HG03139 (cell line): ENCODE measurements at regions not wholly inside any gene's neighbourhood (a gene's known extent, or its start where the extent isn't known, plus 50 kb on each side); places are given as distances from the start of the nearest gene placed in this dataset.
"Not testable (repeated sequence)": the region's sequence is repeated elsewhere in the genome, so short reads cannot be mapped to it uniquely, and the experiment has no call there.

Experiments used
- ATAC-seq: cut with Tn5 transposase; IDR thresholded peaks from one replicate; pipeline ENCODE4 v1.9.1; 2021; ENCODE audit not compliant: unreplicated experiment

DNA sequence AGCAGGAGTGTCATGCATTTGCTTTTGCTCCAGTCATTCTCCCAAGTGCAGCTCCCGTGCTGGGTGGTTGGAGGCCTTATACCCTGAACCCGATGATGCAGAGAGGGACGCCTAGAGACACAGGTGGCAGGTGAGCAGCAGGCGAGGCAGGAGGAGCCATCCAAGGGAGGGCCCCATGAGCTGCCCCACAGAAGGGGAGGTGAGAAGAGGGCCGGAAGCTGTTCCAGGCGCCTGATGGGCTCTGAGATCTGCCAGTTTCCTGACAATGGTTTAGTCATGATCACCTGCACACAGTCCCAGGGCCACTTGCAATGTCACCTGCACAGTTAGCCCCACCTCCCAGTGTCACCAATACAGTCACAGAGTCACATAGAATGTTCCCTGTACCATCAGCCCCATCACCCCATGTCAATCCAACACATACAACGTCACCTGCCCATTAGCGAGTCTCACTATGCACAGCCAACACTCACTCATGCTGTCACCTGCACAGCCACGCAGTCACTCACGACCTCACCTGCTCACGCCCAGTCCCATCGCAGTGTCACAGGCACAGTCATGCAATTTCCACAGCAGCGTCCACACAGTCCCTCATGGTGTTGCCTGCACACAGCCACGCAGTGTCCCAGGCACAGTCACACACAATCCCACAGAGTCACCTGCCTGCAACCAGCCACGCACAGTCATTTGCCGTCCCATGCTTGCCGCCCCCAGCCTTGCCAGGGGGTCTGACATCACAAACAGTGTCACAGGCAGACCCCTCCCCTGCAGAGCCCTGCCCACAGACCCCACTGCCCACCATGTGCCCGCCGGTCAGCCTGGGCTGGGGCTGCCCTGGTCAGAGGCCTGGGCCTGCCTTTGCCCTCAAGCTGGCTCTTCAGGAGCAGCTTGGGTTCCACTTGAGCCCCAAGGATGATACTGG lies 113.4 kb downstream of the LHX2 start:
- ATAC-seq: no peak

GRCh38 chr9:124125651-124125977 lies 114.0 kb downstream of the LHX2 start:
- no peak for ATAC-seq

- no peak for ATAC-seq
Observed at GRCh38 chr9:124126648-124127646, 115.4 kb downstream of the LHX2 start.

DNA sequence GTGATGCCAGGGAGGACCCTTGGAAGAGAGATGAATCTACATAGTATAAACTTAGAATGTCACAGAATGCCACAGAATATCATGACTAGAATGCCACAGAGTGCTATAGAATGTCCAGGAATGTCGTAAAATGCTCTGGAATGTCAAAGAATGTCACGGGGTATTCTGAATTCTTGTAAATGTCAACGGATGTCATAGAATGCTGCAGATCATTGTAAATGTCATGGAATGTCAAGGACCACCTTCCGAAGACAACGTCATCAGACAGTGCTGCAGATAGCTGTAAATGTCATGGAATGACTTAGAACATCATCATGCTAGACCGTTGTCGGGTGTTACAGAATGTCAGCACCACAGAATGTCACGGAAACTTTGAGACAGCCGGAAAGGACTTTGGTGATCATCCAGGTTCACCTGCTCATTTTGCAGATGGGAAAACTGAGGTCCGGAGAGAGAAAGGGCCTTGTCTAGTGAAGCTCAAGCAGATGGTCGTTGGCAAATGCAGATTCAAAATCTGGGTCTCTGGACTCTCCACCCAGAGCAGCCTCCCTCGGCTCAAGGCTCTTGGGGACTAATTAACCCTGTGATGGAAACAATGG lies 117.1 kb downstream of the LHX2 start:
- ATAC-seq: no peak

GRCh38 chr9:124130277-124131075 lies 118.9 kb downstream of the LHX2 start:
- no peak for ATAC-seq

DNA sequence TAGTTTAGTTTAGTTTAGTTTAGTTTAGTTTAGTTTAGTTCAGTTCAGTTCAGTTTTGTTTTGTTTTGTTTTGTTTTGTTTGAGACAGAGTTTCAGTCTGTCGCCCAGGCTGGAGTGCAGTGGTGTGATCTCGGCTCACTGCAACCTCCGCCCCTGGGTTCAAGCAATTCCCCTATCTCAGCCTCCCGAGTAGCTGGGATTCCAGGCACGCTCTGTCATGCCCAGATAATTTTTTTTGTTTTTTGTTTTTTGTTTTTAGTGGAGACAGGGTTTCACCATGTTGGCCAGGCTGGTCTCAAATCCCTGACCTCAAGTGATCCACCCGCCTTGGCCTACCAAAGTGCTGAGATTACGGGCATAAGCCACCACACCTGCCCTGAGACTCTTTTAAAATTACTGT lies 120.0 kb downstream of the LHX2 start:
- not testable (repeated sequence) for ATAC-seq

- ATAC-seq: no peak
Observed at GRCh38 chr9:124132671-124133147, 121.1 kb downstream of the LHX2 start.

- no peak for ATAC-seq
Observed at GRCh38 chr9:124133727-124134126, 122.2 kb downstream of the LHX2 start.

DNA sequence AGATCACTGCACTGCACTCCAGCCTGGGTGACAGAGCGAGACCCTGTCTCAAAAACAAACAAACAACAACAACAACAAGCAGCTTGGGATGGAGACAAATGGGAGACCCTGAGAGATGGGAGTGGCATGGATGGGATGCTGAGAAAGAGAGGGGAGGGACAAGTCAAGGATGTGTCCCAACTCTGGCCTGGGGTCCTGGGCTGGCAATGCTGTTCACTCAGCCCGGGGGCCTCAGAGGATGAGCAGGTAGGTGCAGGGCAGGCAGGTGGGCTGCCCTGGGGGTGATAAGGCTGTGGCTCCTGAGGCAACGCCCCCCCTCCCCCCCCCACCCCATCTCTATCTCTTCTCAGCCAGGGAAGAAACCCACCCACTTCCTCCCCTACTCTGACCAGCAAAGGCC lies 123.0 kb downstream of the LHX2 start:
- no peak for ATAC-seq

GRCh38 chr9:124135813-124136365 lies 121.9 kb upstream of the NEK6 start:
- ATAC-seq: no peak

DNA sequence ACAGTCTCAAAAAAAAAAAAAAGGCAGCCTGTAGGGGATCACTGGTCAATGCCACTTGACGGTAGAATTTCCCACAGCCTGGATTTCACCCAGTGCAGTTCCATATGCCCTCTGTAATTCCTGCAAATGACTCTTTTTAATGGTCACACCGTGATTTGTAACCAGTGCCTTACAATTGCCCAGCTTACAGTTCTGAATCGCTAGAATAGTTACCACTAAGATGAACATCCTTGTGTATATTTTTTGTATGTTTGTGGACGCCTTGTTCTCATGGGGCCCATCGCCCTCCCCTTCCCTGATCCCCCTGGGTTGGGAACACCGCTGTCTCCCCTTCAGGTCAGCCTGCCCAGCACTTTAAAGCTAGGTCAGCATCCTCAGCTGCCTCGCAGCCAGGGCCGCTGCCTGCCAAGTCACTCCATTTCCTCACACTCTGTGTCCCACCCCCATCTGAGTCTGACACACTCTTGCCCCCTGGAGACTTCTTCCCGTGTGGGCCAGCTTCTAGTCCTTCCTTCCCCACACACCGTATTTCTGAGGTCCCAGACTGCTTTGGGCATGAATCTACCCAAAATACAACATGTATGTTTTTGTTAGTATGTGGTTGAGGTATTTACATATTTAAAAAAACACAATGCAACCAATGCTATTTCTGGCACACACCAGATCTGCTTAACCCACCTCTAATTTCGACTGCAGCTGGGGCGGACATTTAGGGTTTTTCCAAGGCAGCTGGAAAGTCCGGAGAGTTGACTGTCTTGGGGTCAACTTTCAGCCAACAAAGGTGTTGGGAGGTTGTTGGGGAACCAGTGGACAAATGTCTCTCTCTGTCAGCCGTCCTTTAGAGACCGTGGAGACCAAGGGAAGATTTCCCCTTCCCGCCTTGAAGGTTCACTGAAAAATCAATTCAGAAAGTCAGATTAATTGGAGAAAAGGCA lies 120.5 kb upstream of the NEK6 start:
- peak; percentile 66 for ATAC-seq

GRCh38 chr9:124137944-124138335 lies 119.8 kb upstream of the NEK6 start:
- ATAC-seq: no peak

- no peak for ATAC-seq
Observed at GRCh38 chr9:124139001-124139400, 118.7 kb upstream of the NEK6 start.

GRCh38 chr9:124140941-124141568 lies 116.7 kb upstream of the NEK6 start:
- no peak for ATAC-seq

DNA sequence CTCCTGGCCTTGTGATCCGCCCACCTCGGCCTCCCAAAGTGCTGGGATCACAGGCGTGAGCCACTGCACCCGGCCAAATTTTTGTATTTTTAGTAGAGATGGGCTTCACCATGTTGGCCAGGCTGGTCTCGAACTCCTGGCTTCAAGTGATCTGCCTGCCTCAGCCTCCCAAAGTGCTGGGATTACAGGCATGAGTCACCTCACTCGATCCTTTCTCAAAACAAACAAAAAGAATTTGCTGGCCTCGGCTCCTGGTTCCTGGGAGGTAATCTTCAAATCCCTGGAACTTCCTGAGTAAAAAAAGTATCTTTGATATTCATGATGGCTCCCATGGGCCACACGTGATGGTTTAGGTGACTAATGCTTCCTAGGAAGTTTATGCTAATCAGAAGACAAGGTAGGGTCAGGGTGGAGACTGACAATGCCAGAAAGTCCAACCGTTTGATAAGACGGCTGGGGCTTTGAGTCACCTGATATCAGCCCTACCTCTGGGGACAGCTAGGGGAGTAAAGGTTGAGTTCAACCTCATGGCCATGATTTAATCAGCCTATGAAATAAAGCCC lies 113.1 kb upstream of the NEK6 start:
- not testable (repeated sequence) for ATAC-seq

- ATAC-seq: no peak
Observed at GRCh38 chr9:124146031-124146561, 111.7 kb upstream of the NEK6 start.

GRCh38 chr9:124149992-124150391 lies 107.8 kb upstream of the NEK6 start:
- ATAC-seq: no peak

GRCh38 chr9:124163760-124164255 lies 93.9 kb upstream of the NEK6 start:
- no peak for ATAC-seq
